Thymus (tissue), 11 donors: ENCODE measurements at regions not wholly inside any gene's neighbourhood (a gene's known extent, or its start where the extent isn't known, plus 50 kb on each side); places are given as distances from the start of the nearest gene placed in this dataset.

Source experiments
- DNase-seq, 9 donors: peaks; one replicate each; pipeline ENCODE4 v3.0.0-alpha.2; 2013; ENCODE audit warnings: low spot score in 9 of 9, low read depth in 6 of 9, missing footprints in 1 of 9
- H3K27ac ChIP-seq, 2 donors: one replicate each; pipeline ENCODE4 v1.5.1; 2013; ENCODE audit warnings: control low read depth in 1 of 2, low read depth in 1 of 2, low read length in 1 of 2, mild to moderate bottlenecking in 1 of 2, moderate library complexity in 1 of 2
- H3K27me3 ChIP-seq, 2 donors: one replicate each; pipeline ENCODE4 v1.5.1; 2013; ENCODE audit warnings: low read length in 1 of 2; ENCODE audit not compliant: control insufficient read depth in 2 of 2, insufficient read depth in 1 of 2
- H3K36me3 ChIP-seq, 2 donors: one replicate each; pipeline ENCODE4 v1.5.1; 2013; ENCODE audit warnings: low read length in 1 of 2, mild to moderate bottlenecking in 1 of 2, moderate library complexity in 1 of 2; ENCODE audit not compliant: control insufficient read depth in 2 of 2, insufficient read depth in 2 of 2
- H3K4me1 ChIP-seq, 2 donors: one replicate each; pipeline ENCODE4 v1.5.1; 2013; ENCODE audit warnings: low read length in 2 of 2; ENCODE audit not compliant: control insufficient read depth in 2 of 2, insufficient read depth in 2 of 2
- H3K4me3 ChIP-seq, 2 donors: one replicate each; pipeline ENCODE4 v1.5.1; 2013; ENCODE audit warnings: low read length in 2 of 2, control low read depth in 1 of 2, mild to moderate bottlenecking in 1 of 2
- H3K9me3 ChIP-seq, 2 donors: one replicate each; pipeline ENCODE4 v1.5.1; 2013; ENCODE audit warnings: low read length in 1 of 2, mild to moderate bottlenecking in 1 of 2; ENCODE audit not compliant: control insufficient read depth in 2 of 2, insufficient read depth in 1 of 2
- WGBS: extraction: QIAGEN DNeasy Blood & Tissue Kit; methylation state at CpG from one replicate; pipeline ENCODE4 v1.1.7; 2013; 5-methylcytosine and 5-hydroxymethylcytosine counted together
- donor health status: healthy.

DNA sequence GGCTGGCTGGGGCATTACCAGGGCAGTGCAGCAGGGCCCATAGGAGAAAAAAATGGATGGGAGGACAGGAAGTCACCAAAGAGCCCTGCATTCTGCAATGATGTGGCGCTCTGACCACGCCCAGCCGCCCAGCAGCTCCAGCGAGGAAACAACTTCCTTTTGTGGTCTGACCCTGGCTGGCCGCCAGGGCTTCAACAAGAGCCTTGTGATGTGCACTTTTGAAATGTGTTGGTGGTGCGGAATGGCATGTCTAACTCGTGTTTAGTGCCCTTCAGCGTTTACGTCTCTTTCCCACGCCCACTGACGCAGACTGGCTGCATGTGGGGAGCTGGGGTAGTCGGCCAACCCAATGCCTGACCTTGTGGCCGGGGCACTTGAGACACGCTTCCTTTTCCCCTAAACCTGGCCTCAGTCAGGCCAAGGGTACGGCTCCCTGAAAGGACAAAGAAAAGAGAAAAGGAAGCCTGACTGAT, 81.9 kb upstream of the CTNNB1 start:
- peak overlapping the region in 1 of 2 donors; percentile 58 for H3K27ac ChIP-seq
- 5% methylated on average over 15 of the region's 15 CpGs for WGBS
- DNase-seq, result peak in 7 of 9 donors; percentile 7 to 63 (median 21)

DNA sequence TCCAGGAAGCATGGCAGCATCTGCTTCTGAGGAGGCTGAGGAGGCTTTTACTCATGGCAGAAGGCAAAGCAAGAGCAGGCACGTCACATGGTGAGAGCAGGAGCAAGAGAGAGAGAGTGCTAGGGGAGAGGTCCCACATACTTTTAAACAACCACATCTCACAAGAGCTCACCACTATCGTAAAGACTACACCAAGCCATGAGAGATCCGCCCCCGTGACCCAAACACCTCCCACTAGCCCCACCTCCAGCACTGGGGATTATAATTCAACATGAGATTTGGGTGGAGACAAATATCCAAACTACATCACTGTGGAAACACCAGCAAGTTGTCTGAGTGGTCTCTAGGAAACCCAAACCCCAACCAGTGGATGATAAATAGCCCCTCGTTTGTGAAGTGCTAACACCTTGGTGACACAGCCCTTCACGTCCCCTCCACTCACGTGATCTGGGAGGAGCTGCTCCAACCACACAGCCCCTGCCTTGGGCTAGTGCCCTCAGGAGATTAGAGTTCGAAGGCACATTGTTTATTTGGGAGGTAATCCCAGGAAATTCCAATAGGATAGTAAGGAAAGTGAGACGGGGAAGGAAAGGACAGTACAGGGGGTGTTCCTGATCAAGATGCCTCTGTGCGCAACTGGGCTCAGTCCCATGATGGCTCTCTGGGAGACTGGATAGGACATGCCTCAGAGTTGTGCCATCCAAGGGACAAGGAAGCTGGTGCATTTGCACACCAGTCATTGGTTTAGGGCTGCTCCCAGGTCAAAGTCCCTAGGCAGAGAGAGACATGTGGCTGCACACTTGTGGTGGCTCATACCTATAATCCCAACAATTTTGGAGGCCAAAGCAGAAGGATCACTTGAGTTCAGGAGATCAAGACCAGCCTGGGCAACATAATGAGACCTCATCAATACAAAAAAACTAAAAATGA, 80.6 kb upstream of the CTNNB1 start:
- Histone ChIP-seq H3K4me3 (no peak overlapping the region), H3K27ac (no peak overlapping the region), H3K36me3 (no peaks in the 10 kb centered on the region), H3K27me3 (no peaks in the 10 kb centered on the region), H3K4me1 (peaks cover 9 to 11% of the 10 kb centered on the region in 2 donors), H3K9me3 (no peaks in the 10 kb centered on the region)
- WGBS, result 89% methylated on average over 10 of the region's 10 CpGs
- no peak for DNase-seq

More for the DNA sequence above, 81.9 kb upstream of the CTNNB1 start:
- Histone ChIP-seq H3K36me3 (no peaks in the 10 kb centered on the region), H3K4me1 (peaks cover 9 to 11% of the 10 kb centered on the region in 2 donors), H3K27me3 (no peaks in the 10 kb centered on the region), H3K9me3 (no peaks in the 10 kb centered on the region), H3K4me3 (no peak overlapping the region)

DNA sequence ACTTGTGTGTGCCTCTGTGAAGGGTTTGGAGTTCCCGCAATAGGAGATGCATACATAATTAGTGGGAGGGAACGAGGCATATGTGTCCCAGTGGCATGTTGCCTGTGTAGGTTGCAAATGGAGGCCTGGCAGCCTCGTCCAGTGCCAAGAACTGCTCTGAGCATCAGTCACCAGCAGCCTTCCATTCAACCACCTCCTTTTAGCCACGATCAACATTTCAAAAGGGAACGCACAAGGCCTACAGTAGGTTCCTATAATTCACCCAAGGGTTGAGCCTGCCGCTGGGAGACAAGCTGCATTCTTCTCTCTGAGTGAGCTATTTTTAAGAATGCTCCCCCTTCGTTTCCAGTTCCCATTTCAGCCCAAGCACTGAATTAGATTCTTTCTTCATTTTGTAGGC, 78.8 kb upstream of the CTNNB1 start:
- Histone ChIP-seq H3K27me3 (no peaks in the 10 kb centered on the region), H3K27ac (no peak overlapping the region), H3K9me3 (no peaks in the 10 kb centered on the region), H3K36me3 (no peaks in the 10 kb centered on the region), H3K4me3 (no peak overlapping the region), H3K4me1 (peaks cover 9 to 11% of the 10 kb centered on the region in 2 donors)
- 78% methylated on average over 7 of the region's 7 CpGs for WGBS
- DNase-seq, result no peak

DNA sequence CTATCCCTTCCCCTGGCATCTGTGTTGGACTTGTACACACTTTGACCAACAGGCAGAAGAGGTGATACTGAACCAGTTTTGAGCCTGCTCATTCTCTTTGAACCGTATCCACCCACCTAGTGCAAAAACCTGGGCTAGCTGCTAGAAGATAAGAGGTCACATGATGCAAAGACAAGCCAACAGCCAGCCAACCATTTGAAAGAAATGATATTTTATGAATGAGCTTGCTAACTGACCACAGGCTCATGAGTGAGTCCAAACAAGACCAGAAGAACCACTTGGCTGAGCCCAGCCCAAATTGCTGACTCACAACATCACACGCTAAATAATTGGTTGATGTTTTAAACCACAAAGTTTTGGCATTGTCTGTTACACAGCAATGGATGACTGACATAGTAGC, 74.0 kb upstream of the CTNNB1 start:
- WGBS, result 94% methylated on average over 2 of the region's 2 CpGs

DNA sequence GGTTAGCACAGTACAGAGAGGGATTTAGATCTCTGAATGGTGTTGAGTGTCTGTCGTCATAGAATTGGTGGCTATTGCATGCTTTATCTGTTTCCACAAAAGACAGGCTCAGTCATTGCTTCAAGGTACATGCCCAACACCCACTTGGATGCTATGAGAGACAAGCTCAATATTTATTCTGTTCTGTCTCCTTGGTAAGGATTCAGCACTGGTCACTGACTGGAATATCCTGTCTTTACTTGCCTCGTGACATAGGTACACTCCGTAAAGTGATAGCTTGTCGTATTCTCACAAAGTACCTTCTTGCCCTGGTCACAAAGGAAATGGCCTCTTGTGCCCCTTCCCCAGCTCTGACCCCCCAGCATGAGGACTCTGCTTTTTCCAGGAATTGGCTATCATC, 72.8 kb upstream of the CTNNB1 start:
- Histone ChIP-seq H3K27me3 (no peaks in the 10 kb centered on the region), H3K4me3 (no peak overlapping the region), H3K27ac (no peak overlapping the region), H3K36me3 (no peaks in the 10 kb centered on the region), H3K9me3 (no peaks in the 10 kb centered on the region), H3K4me1 (no peaks in the 10 kb centered on the region)
- 94% methylated on average over 4 of the region's 4 CpGs for WGBS
- DNase-seq, result no peak

More for the DNA sequence above, 74.0 kb upstream of the CTNNB1 start:
- no peaks in the 10 kb centered on the region for H3K36me3 ChIP-seq
- no peaks in the 10 kb centered on the region for H3K27me3 ChIP-seq
- no peaks in the 10 kb centered on the region for H3K9me3 ChIP-seq
- H3K27ac ChIP-seq, result no peak overlapping the region
- DNase-seq, result no peak
- H3K4me1 ChIP-seq, result no peaks in the 10 kb centered on the region
- H3K4me3 ChIP-seq, result no peak overlapping the region

DNA sequence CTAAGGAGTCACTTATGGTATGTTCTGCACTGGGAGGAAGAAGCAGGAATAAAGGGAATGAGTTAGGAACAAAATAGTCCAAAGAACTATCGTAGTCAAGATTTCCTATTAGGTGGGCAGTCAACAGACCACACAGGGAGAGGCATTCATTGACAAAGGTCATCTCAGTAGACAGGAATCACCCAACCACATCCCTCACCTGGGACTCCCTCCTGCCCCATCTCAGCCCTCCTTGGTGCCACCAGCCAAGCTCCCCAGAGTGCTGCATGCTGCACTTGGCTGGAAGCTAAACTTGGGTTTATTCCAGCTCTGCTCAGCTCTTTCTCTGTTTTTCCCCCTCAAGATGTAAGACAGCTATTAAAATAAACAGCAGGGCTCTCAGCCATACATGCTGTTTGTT, 72.3 kb upstream of the CTNNB1 start:
- Histone ChIP-seq H3K4me3 (no peak overlapping the region), H3K27me3 (no peaks in the 10 kb centered on the region), H3K4me1 (no peaks in the 10 kb centered on the region), H3K36me3 (no peaks in the 10 kb centered on the region), H3K9me3 (no peaks in the 10 kb centered on the region), H3K27ac (no peak overlapping the region)
- no peak for DNase-seq
- WGBS, result 96% methylated on average over 1 of the region's 1 CpG

DNA sequence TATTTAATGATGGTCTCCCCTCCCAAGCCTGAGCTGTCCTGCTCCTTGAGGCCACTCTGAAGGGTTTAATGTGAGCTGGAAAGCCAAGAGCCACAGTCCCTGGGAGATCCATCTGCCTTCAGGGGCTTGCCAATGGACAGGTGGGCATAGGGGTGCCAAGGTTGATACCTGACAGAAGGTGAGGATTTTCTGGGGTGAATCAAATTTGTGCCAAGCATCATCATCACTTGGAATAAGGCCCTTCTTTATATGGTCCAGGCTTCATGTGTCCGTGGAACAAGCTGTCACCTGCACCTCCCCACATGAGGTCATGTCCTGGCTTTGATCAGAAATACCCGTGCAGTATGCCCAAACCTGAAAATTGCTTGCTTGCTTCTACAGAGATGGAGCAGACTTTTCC, 71.9 kb upstream of the CTNNB1 start:
- DNase-seq, result no peak
- 96% methylated on average over 2 of the region's 2 CpGs for WGBS
- no peak overlapping the region for H3K4me3 ChIP-seq
- no peak overlapping the region for H3K27ac ChIP-seq
- no peaks in the 10 kb centered on the region for H3K36me3 ChIP-seq
- H3K27me3 ChIP-seq, result no peaks in the 10 kb centered on the region
- no peaks in the 10 kb centered on the region for H3K9me3 ChIP-seq
- H3K4me1 ChIP-seq, result no peaks in the 10 kb centered on the region

DNA sequence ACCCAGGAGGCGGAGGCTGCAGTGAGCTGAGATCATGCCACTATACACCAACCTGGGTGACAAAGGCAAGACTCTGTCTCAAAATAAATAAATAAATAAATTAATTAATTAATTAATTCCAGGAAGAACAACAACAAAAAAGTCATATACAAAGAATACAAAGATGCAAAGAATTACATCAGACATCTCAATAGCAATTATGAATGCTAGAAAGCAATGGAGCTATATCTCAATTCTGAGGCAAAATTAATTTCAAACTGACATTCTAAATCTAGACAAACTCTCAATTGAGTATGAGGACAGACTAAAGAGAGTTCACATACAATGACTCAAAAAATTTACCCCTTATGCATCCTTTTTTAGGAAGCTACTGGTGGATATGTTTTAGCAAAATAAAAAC, 69.6 kb upstream of the CTNNB1 start:
- Histone ChIP-seq H3K27me3 (no peaks in the 10 kb centered on the region), H3K9me3 (no peaks in the 10 kb centered on the region), H3K4me1 (no peaks in the 10 kb centered on the region), H3K27ac (no peak overlapping the region), H3K4me3 (no peak overlapping the region), H3K36me3 (no peaks in the 10 kb centered on the region)
- 48% methylated on average over 1 of the region's 1 CpG for WGBS
- no peak for DNase-seq

DNA sequence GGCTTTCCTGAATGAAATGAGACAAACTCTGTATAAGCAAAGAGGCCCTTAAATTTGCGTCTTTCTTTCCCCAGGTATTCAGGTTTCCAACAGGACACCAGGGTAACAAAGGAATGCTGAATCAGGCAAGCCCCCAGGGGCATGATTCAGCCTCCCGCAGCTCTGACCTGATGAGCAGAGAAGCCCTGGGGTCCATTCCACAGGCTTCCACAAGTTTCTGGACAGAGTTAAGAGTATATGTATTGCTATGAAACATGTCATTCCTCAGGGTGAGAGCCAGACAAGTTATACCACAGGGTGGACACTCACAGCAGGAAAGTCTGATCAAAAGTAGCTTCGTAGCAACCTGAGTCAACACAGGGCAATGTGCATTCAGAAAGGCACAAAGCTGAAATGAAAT, 68.1 kb upstream of the CTNNB1 start:
- WGBS, result 96% methylated on average over 3 of the region's 3 CpGs
- no peaks in the 10 kb centered on the region for H3K27me3 ChIP-seq
- no peaks in the 10 kb centered on the region for H3K9me3 ChIP-seq
- no peaks in the 10 kb centered on the region for H3K36me3 ChIP-seq
- no peak overlapping the region for H3K4me3 ChIP-seq
- peak overlapping the region in 1 of 2 donors; percentile 22 for H3K27ac ChIP-seq
- H3K4me1 ChIP-seq, result no peaks in the 10 kb centered on the region
- no peak for DNase-seq
